H9 (cell line): ENCODE measurements at regions not wholly inside any gene's neighbourhood (a gene's known extent, or its start where the extent isn't known, plus 50 kb on each side); places are given as distances from the start of the nearest gene placed in this dataset.

ENCODE experiments used
- DNase-seq: peaks from one replicate; pipeline ENCODE4 v3.0.0-alpha.2; 2017
- H2AFZ ChIP-seq: one replicate; pipeline ENCODE4 v1.6.1; 2013; ENCODE audit warnings: mild to moderate bottlenecking, low read length, control low read depth, moderate library complexity
- H2AK5ac ChIP-seq: 2 replicates; pipeline ENCODE4 v1.6.1; 2013; ENCODE audit warnings: low read length, control low read depth, mixed read lengths; ENCODE audit not compliant: insufficient read length
- H2BK120ac ChIP-seq: one replicate; pipeline ENCODE4 v1.6.1; 2013; ENCODE audit warnings: low read depth, mild to moderate bottlenecking, low read length, control low read depth, inconsistent platforms; ENCODE audit not compliant: poor library complexity, severe bottlenecking
- H2BK12ac ChIP-seq: 2 replicates; pipeline ENCODE4 v1.6.1; 2013; ENCODE audit warnings: low read length, control low read depth, mixed read lengths, low read depth; ENCODE audit not compliant: insufficient read length
- H2BK15ac ChIP-seq: 2 replicates; pipeline ENCODE4 v1.6.1; 2013; ENCODE audit warnings: low read depth, low read length, control low read depth
- H2BK20ac ChIP-seq: one replicate; pipeline ENCODE4 v1.6.1; 2013; ENCODE audit warnings: low read depth, mild to moderate bottlenecking, low read length, control low read depth, inconsistent platforms; ENCODE audit not compliant: poor library complexity, severe bottlenecking
- H2BK5ac ChIP-seq: 2 replicates; pipeline ENCODE4 v1.6.1; 2013; ENCODE audit warnings: low read length, control low read depth, mixed read lengths; ENCODE audit not compliant: insufficient read length
- H3K14ac ChIP-seq: 2 replicates; pipeline ENCODE4 v1.6.1; 2013; ENCODE audit warnings: low read length, control low read depth; ENCODE audit not compliant: insufficient read depth
- H3K18ac ChIP-seq: 2 replicates; pipeline ENCODE4 v1.6.1; 2013; ENCODE audit warnings: low read depth, mild to moderate bottlenecking, mixed read lengths, low read length, control low read depth; ENCODE audit not compliant: insufficient read length
- H3K23ac ChIP-seq: 2 replicates; pipeline ENCODE4 v1.6.1; 2013; ENCODE audit warnings: low read length, control low read depth, mixed read lengths, low read depth; ENCODE audit not compliant: insufficient read length
- H3K23me2 ChIP-seq: 2 replicates; pipeline ENCODE4 v1.6.1; 2013; ENCODE audit warnings: low read depth, mild to moderate bottlenecking, mixed read lengths, low read length, control low read depth; ENCODE audit not compliant: insufficient read length, poor library complexity, severe bottlenecking
- H3K27ac ChIP-seq: 2 replicates; pipeline ENCODE4 v1.5.1; 2013; ENCODE audit warnings: low read length, control low read depth, mixed read lengths, low read depth; ENCODE audit not compliant: insufficient read length
- H3K27me3 ChIP-seq: 2 replicates; pipeline ENCODE4 v1.6.1; 2013; ENCODE audit warnings: low read length, control low read depth, inconsistent platforms; ENCODE audit not compliant: insufficient read depth
- H3K4ac ChIP-seq: 2 replicates; pipeline ENCODE4 v1.6.1; 2013; ENCODE audit warnings: low read depth, mild to moderate bottlenecking, control low read depth, inconsistent platforms, low read length, moderate library complexity
- H3K4me1 ChIP-seq: 2 replicates; pipeline ENCODE4 v1.6.1; 2013; ENCODE audit warnings: low read length, control low read depth, inconsistent platforms; ENCODE audit not compliant: insufficient read depth
- H3K4me2 ChIP-seq: 2 replicates; pipeline ENCODE4 v1.6.1; 2013; ENCODE audit warnings: low read length, control low read depth, mixed read lengths; ENCODE audit not compliant: insufficient read length, insufficient read depth
- H3K56ac ChIP-seq: 2 replicates; pipeline ENCODE4 v1.6.1; 2013; ENCODE audit warnings: low read depth, mild to moderate bottlenecking, mixed read lengths, low read length, control low read depth; ENCODE audit not compliant: insufficient read length
- H3K79me1 ChIP-seq: 2 replicates; pipeline ENCODE4 v1.6.1; 2013; ENCODE audit warnings: low read depth, mild to moderate bottlenecking, moderate library complexity, low read length, control low read depth, inconsistent platforms; ENCODE audit not compliant: insufficient read depth, poor library complexity, severe bottlenecking
- H3K79me2 ChIP-seq: 2 replicates; pipeline ENCODE4 v1.6.1; 2013; ENCODE audit warnings: low read length, control low read depth, inconsistent platforms; ENCODE audit not compliant: insufficient read depth
- H3K9ac ChIP-seq: 2 replicates; pipeline ENCODE4 v1.6.1; 2013; ENCODE audit warnings: low read length, control low read depth, mixed read lengths; ENCODE audit not compliant: insufficient read length; ENCODE audit errors: extremely low read depth
- H3K9me3 ChIP-seq: one replicate; pipeline ENCODE4 v1.6.1; 2013; ENCODE audit warnings: low read depth, low read length, inconsistent platforms; ENCODE audit not compliant: control insufficient read depth
- H3T11ph ChIP-seq: one replicate; pipeline ENCODE4 v1.6.1; 2013; ENCODE audit warnings: mild to moderate bottlenecking, low read length, control low read depth, inconsistent platforms
- H4K20me1 ChIP-seq: one replicate; pipeline ENCODE4 v1.6.1; 2013; ENCODE audit not compliant: control insufficient read depth, insufficient read length, insufficient read depth
- H4K5ac ChIP-seq: 2 replicates; pipeline ENCODE4 v1.6.1; 2013; ENCODE audit warnings: low read depth, mild to moderate bottlenecking, mixed read lengths, low read length, control low read depth; ENCODE audit not compliant: insufficient read length
- H4K8ac ChIP-seq: replicated peaks from 2 replicates; pipeline ENCODE4 v1.6.1; 2013; ENCODE audit warnings: low read length, control low read depth, mixed read lengths, low read depth; ENCODE audit not compliant: insufficient read length
- H4K91ac ChIP-seq: 2 replicates; pipeline ENCODE4 v1.6.1; 2013; ENCODE audit warnings: low read depth, mild to moderate bottlenecking, moderate library complexity, mixed read lengths, low read length, control low read depth; ENCODE audit not compliant: insufficient read length
- H3K27ac Mint-ChIP-seq, 3 experiments: 2 replicates in 2 of 3; 3 replicates in 1 of 3; pipeline ENCODE4 v1.8.0; 2020 to 2021; ENCODE audit warnings: mixed read lengths in 3 of 3, mild to moderate bottlenecking in 1 of 3, moderate library complexity in 1 of 3
- H3K27me3 Mint-ChIP-seq: 2 replicates; pipeline ENCODE4 v1.8.0; 2021; ENCODE audit warnings: low read depth, mild to moderate bottlenecking, moderate library complexity, mixed read lengths
- H3K36me3 Mint-ChIP-seq, 3 experiments: 2 replicates in 2 of 3; 3 replicates in 1 of 3; pipeline ENCODE4 v1.8.0; 2020 to 2021; ENCODE audit warnings: low read depth in 3 of 3, mixed read lengths in 3 of 3; ENCODE audit not compliant: insufficient read depth in 1 of 3
- H3K4me1 Mint-ChIP-seq, 2 experiments: 2 replicates each; pipeline ENCODE4 v1.8.0; 2020; ENCODE audit warnings: mixed read lengths in 2 of 2
- H3K4me3 Mint-ChIP-seq, 2 experiments: 2 replicates in 1 of 2; 3 replicates in 1 of 2; pipeline ENCODE4 v1.8.0; 2020 to 2021; ENCODE audit warnings: mild to moderate bottlenecking in 2 of 2, mixed read lengths in 2 of 2, moderate library complexity in 1 of 2
- H3K9me3 Mint-ChIP-seq, 2 experiments: 2 replicates in 1 of 2; 3 replicates in 1 of 2; pipeline ENCODE4 v1.8.0; 2020; ENCODE audit warnings: mild to moderate bottlenecking in 2 of 2, mixed read lengths in 2 of 2, moderate library complexity in 1 of 2
- WGBS: extraction: QIAGEN DNeasy Blood & Tissue Kit; methylation state at CpG from one replicate; pipeline ENCODE4 v1.1.7; 2013; ENCODE audit warnings: missing lambda C conversion rate, low lambda C conversion rate, mixed read lengths; ENCODE audit not compliant: insufficient read length; ENCODE audit errors: extremely low coverage; 5-methylcytosine and 5-hydroxymethylcytosine counted together
- TF ChIP-seq, protein P1 (sequence below): fragments of 200-600 bp; sonication (generic); conservative IDR thresholded peaks from 3 replicates; pipeline ENCODE4 v1.8.0; 2021; ENCODE audit warnings: antibody characterized with exemption, mild to moderate bottlenecking

DNA sequence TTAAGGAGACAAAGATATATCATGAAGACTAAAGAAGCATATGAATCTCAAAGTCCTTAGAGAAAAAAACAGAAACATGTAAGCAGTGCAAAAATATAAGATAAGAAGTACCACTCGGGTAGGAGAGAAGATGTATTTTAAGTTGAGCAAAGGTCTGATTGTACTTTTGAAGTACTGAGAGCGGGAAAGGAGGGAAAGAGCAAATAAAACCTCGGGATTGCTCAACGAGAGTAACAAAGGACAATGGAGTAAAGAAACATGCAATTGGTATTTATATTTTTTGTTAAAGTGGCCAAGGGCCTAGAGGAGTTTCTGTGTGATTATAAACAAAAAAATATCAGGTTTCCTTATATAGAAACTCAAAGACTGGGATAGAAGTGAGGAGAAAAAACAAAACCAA is 251.9 kb downstream of the LNPK start:
- TF ChIP-seq, protein P1, sequence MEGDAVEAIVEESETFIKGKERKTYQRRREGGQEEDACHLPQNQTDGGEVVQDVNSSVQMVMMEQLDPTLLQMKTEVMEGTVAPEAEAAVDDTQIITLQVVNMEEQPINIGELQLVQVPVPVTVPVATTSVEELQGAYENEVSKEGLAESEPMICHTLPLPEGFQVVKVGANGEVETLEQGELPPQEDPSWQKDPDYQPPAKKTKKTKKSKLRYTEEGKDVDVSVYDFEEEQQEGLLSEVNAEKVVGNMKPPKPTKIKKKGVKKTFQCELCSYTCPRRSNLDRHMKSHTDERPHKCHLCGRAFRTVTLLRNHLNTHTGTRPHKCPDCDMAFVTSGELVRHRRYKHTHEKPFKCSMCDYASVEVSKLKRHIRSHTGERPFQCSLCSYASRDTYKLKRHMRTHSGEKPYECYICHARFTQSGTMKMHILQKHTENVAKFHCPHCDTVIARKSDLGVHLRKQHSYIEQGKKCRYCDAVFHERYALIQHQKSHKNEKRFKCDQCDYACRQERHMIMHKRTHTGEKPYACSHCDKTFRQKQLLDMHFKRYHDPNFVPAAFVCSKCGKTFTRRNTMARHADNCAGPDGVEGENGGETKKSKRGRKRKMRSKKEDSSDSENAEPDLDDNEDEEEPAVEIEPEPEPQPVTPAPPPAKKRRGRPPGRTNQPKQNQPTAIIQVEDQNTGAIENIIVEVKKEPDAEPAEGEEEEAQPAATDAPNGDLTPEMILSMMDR = no peak
- Histone ChIP-seq H4K5ac (no peak overlapping the region), H3K18ac (no peak overlapping the region), H4K91ac (no peak overlapping the region), H3T11ph (no peak overlapping the region), H2BK12ac (no peak overlapping the region), H2BK120ac (no peak overlapping the region), H2AK5ac (no peak overlapping the region), H3K23me2 (no peaks in the 10 kb centered on the region), H3K23ac (no peak overlapping the region), H3K4ac (no peak overlapping the region), H2BK15ac (no peak overlapping the region), H3K56ac (no peak overlapping the region), H2AFZ (no peak overlapping the region), H4K8ac (no peak overlapping the region), H3K14ac (no peak overlapping the region), H2BK20ac (no peak overlapping the region), H4K20me1 (no peaks in the 10 kb centered on the region), H3K4me2 (no peak overlapping the region), H3K79me2 (no peaks in the 10 kb centered on the region), H3K79me1 (no peaks in the 10 kb centered on the region), H3K9ac (no peak overlapping the region), H3K27ac (no peak overlapping the region), H3K27me3 (no peaks in the 10 kb centered on the region), H2BK5ac (no peak overlapping the region), H3K4me1 (peaks cover 5% of the 10 kb centered on the region; the same call in 1 of the 2 replicates), H3K9me3 (no peaks in the 10 kb centered on the region)
- Mint-ChIP-seq H3K4me1 (peaks cover 4 to 7% of the 10 kb centered on the region in 2 experiments), H3K4me3 (no peak overlapping the region), H3K27me3 (no peaks in the 10 kb centered on the region; the same call in 1 of the 2 replicates), H3K27ac (no peak overlapping the region), H3K36me3 (no peaks in the 10 kb centered on the region), H3K9me3 (no peaks in the 10 kb centered on the region)
- DNase-seq = no peak
- WGBS = no CpG with 5 or more reads among the region's 4 CpGs
